ENCODE measurements at regions not wholly inside any gene's neighbourhood (a gene's known extent, or its start where the extent isn't known, plus 50 kb on each side); places are given as distances from the start of the nearest gene placed in this dataset.

DNA sequence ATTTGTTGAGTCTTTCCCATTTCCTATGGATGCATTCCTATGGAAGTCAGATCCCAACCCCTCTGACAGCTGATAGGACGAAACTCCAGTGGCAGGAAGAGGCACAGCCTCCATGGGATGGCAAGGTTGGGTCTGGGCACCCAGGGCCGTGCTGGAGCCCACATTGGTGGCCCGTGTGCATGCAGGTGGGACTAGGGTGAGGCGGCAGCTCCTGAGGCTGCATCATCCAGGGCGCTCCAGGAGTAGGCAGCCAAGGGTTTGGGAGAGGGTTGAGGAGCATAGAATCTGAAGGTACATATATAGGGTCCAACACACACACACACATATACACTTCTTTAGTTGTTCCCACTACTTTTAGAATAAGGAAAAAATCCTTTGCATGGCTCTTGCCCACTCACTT is 81.4 kb upstream of the BMPER start:
- ATAC-seq (ENCODE audit: low read depth) (no peak), DNase-seq (no peak)
- TF ChIP-seq CTCF (IDR thresholded peaks at IDR 0.05) (no peak), EZH2 (IDR thresholded peaks at IDR 0.05; ENCODE audit: borderline replicate concordance, insufficient read depth, low read depth, low read length, poor library complexity, severe bottlenecking) (no peak)
- H3K4me3 Mint-ChIP-seq = no peak overlapping the region
- Histone ChIP-seq H3K4me2 (replicated peaks; ENCODE audit: low read depth, low read length, poor library complexity, severe bottlenecking) (no peak overlapping the region), H3K4me3 (ENCODE audit: control extremely low read depth in 1 of 5, extremely low read depth in 1 of 5, insufficient read depth in 1 of 5, low read depth in 2 of 5, low read length in 4 of 5) (no peak overlapping the region), H3K79me2 (ENCODE audit: control insufficient read depth, insufficient read depth, low read length) (no peaks in the 10 kb centered on the region), H2AFZ (ENCODE audit: insufficient read depth, low read depth, low read length, poor library complexity, severe bottlenecking) (no peak overlapping the region), H3K27me3 (replicated peaks in 1 of 4; ENCODE audit: control extremely low read depth in 1 of 4, control insufficient read depth in 3 of 4, insufficient read depth in 4 of 4, low read length in 3 of 4) (no peaks in the 10 kb centered on the region), H3K36me3 (replicated peaks in 1 of 2; ENCODE audit: control extremely low read depth in 1 of 2, control insufficient read depth in 1 of 2, extremely low read depth in 1 of 2, insufficient read depth in 2 of 2, low read length in 1 of 2) (no peaks in the 10 kb centered on the region), H3K27ac (ENCODE audit: low read length in 2 of 2) (no peak overlapping the region), H3K4me1 (ENCODE audit: control insufficient read depth in 2 of 2, insufficient read depth in 2 of 2, low read length in 2 of 2) (no peaks in the 10 kb centered on the region), H4K20me1 (ENCODE audit: control insufficient read depth, insufficient read depth, low read length, poor library complexity, severe bottlenecking) (no peaks in the 10 kb centered on the region), H3K9me3 (ENCODE audit: control extremely low read depth in 1 of 3, control insufficient read depth in 2 of 3, insufficient read depth in 1 of 3, low read length in 2 of 3) (peaks cover 0 to 3% (median 0%) of the 10 kb centered on the region in 3 donors), H3K9ac (ENCODE audit: low read length) (no peak overlapping the region)
- intact Hi-C loops (cut with micrococcal nuclease) = no loop called here
- H3K27ac Mint-ChIP-seq = no peak overlapping the region
- 71% methylated on average over 3 of the region's 5 CpGs for WGBS (ENCODE audit: insufficient coverage)
- POLR2A ChIA-PET = no interaction called here
- H3K27me3 Mint-ChIP-seq = no peaks in the 10 kb centered on the region
- CTCF ChIA-PET = no interaction called here
- peaks cover 2% of the 10 kb centered on the region for H3K9me3 Mint-ChIP-seq (ENCODE audit: insufficient read depth)
- H3K4me1 Mint-ChIP-seq = no peaks in the 10 kb centered on the region

GRCh38 chr7:33824911-33825459 is 80.4 kb upstream of the BMPER start:
- Mint-ChIP-seq H3K27ac (no peak overlapping the region), H3K27me3 (peaks cover under 1% of the 10 kb centered on the region), H3K4me3 (no peak overlapping the region), H3K4me1 (no peaks in the 10 kb centered on the region), H3K9me3 (ENCODE audit: insufficient read depth) (peaks cover 2% of the 10 kb centered on the region)
- Histone ChIP-seq H3K79me2 (ENCODE audit: control insufficient read depth, insufficient read depth, low read length) (no peaks in the 10 kb centered on the region), H3K4me2 (replicated peaks; ENCODE audit: low read depth, low read length, poor library complexity, severe bottlenecking) (no peak overlapping the region), H3K36me3 (replicated peaks in 1 of 2; ENCODE audit: control extremely low read depth in 1 of 2, control insufficient read depth in 1 of 2, extremely low read depth in 1 of 2, insufficient read depth in 2 of 2, low read length in 1 of 2) (no peaks in the 10 kb centered on the region), H3K27ac (ENCODE audit: low read length in 2 of 2) (no peak overlapping the region), H3K9ac (ENCODE audit: low read length) (no peak overlapping the region), H2AFZ (ENCODE audit: insufficient read depth, low read depth, low read length, poor library complexity, severe bottlenecking) (no peak overlapping the region), H3K4me3 (ENCODE audit: control extremely low read depth in 1 of 5, extremely low read depth in 1 of 5, insufficient read depth in 1 of 5, low read depth in 2 of 5, low read length in 4 of 5) (no peak overlapping the region), H3K4me1 (ENCODE audit: control insufficient read depth in 2 of 2, insufficient read depth in 2 of 2, low read length in 2 of 2) (no peaks in the 10 kb centered on the region), H3K9me3 (ENCODE audit: control extremely low read depth in 1 of 3, control insufficient read depth in 2 of 3, insufficient read depth in 1 of 3, low read length in 2 of 3) (peaks cover 0 to 3% (median 0%) of the 10 kb centered on the region in 3 donors), H3K27me3 (replicated peaks in 1 of 4; ENCODE audit: control extremely low read depth in 1 of 4, control insufficient read depth in 3 of 4, insufficient read depth in 4 of 4, low read length in 3 of 4) (no peaks in the 10 kb centered on the region), H4K20me1 (ENCODE audit: control insufficient read depth, insufficient read depth, low read length, poor library complexity, severe bottlenecking) (no peaks in the 10 kb centered on the region)
- intact Hi-C loops (cut with micrococcal nuclease) = no loop called here
- ChIA-PET POLR2A (no interaction called here), CTCF (no interaction called here)
- WGBS (ENCODE audit: insufficient coverage) = 93% methylated on average over 3 of the region's 4 CpGs
- no peak for DNase-seq
- no peak for TF ChIP-seq EZH2 (IDR thresholded peaks at IDR 0.05; ENCODE audit: borderline replicate concordance, insufficient read depth, low read depth, low read length, poor library complexity, severe bottlenecking)
- TF ChIP-seq CTCF (IDR thresholded peaks at IDR 0.05) = no peak
- no peak for ATAC-seq (ENCODE audit: low read depth)
